ENCODE measurements at regions not wholly inside any gene's neighbourhood (a gene's known extent, or its start where the extent isn't known, plus 50 kb on each side); places are given as distances from the start of the nearest gene placed in this dataset.

DNA sequence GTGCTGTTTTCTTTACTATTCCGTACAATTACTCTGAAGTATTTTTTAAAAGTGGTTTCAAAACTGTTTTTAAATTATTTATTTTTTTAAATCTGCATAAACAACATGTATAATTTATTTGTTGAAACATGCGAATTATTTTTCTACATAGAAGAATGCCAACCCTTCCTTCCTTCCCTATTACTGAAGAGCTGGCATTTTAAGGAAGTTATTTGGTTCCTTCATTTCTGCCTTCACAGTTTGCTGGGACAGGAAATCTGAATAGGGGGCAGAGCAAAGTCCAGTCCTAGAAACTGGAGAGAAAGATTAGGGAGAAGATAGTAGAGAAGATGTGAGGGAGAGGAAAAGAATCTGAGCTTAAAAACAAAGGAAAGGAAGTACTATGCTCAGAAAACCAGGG is 146.7 kb upstream of the ACVR2A start:
- TF ChIP-seq POLR2AphosphoS5 (IDR thresholded peaks at IDR 0.05) = no peak
- no peak for TF ChIP-seq POLR2A (IDR thresholded peaks at IDR 0.05)
- TF ChIP-seq, protein P1, sequence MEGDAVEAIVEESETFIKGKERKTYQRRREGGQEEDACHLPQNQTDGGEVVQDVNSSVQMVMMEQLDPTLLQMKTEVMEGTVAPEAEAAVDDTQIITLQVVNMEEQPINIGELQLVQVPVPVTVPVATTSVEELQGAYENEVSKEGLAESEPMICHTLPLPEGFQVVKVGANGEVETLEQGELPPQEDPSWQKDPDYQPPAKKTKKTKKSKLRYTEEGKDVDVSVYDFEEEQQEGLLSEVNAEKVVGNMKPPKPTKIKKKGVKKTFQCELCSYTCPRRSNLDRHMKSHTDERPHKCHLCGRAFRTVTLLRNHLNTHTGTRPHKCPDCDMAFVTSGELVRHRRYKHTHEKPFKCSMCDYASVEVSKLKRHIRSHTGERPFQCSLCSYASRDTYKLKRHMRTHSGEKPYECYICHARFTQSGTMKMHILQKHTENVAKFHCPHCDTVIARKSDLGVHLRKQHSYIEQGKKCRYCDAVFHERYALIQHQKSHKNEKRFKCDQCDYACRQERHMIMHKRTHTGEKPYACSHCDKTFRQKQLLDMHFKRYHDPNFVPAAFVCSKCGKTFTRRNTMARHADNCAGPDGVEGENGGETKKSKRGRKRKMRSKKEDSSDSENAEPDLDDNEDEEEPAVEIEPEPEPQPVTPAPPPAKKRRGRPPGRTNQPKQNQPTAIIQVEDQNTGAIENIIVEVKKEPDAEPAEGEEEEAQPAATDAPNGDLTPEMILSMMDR (IDR thresholded peaks at IDR 0.05) = no peak
